NB4 (cell line): ENCODE measurements at regions not wholly inside any gene's neighbourhood (a gene's known extent, or its start where the extent isn't known, plus 50 kb on each side); places are given as distances from the start of the nearest gene placed in this dataset.
"Not testable (repeated sequence)": the region's sequence is repeated elsewhere in the genome, so short reads cannot be mapped to it uniquely, and the experiment has no call there.

Source experiments
- DNase-seq: peaks from one replicate; pipeline ENCODE4 v3.0.0; 2010; ENCODE audit warnings: low read depth
- H3K4me3 ChIP-seq: one replicate; pipeline ENCODE4 v1.5.1; 2011; ENCODE audit warnings: mild to moderate bottlenecking, low read depth, low read length, moderate library complexity
- MYC ChIP-seq: IDR thresholded peaks from 2 replicates; pipeline ENCODE4 v1.6.1; 2011; ENCODE audit warnings: low read depth, low read length
- POLR2A ChIP-seq: IDR thresholded peaks from 2 replicates; pipeline ENCODE4 v1.6.1; 2011; ENCODE audit warnings: mild to moderate bottlenecking; ENCODE audit not compliant: insufficient read length; ENCODE audit errors: extremely low read depth
- TF ChIP-seq, protein P1 (sequence below): IDR thresholded peaks from 2 replicates; pipeline ENCODE4 v1.6.1; 2011; ENCODE audit warnings: low read depth, low read length
- TF ChIP-seq, protein P2 (sequence below): IDR thresholded peaks from one replicate; pipeline ENCODE4 v1.5.1; 2012; ENCODE audit warnings: low read depth, low read length

- TF ChIP-seq POLR2A, result no peak
- TF ChIP-seq, protein P1, sequence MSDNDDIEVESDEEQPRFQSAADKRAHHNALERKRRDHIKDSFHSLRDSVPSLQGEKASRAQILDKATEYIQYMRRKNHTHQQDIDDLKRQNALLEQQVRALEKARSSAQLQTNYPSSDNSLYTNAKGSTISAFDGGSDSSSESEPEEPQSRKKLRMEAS, result no peak
- no peak for TF ChIP-seq MYC
- TF ChIP-seq, protein P2, sequence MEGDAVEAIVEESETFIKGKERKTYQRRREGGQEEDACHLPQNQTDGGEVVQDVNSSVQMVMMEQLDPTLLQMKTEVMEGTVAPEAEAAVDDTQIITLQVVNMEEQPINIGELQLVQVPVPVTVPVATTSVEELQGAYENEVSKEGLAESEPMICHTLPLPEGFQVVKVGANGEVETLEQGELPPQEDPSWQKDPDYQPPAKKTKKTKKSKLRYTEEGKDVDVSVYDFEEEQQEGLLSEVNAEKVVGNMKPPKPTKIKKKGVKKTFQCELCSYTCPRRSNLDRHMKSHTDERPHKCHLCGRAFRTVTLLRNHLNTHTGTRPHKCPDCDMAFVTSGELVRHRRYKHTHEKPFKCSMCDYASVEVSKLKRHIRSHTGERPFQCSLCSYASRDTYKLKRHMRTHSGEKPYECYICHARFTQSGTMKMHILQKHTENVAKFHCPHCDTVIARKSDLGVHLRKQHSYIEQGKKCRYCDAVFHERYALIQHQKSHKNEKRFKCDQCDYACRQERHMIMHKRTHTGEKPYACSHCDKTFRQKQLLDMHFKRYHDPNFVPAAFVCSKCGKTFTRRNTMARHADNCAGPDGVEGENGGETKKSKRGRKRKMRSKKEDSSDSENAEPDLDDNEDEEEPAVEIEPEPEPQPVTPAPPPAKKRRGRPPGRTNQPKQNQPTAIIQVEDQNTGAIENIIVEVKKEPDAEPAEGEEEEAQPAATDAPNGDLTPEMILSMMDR, result no peak
- no peak for DNase-seq
- no peak overlapping the region for H3K4me3 ChIP-seq
Measured at GRCh38 chr4:173735585-173735984, 205.6 kb upstream of the HAND2 start.

GRCh38 chr4:173735049-173735448 lies 205.0 kb upstream of the HAND2 start:
- TF ChIP-seq MYC (no peak), POLR2A (no peak)
- TF ChIP-seq, protein P1, result no peak
- TF ChIP-seq, protein P2, result no peak
- DNase-seq, result no peak
- H3K4me3 ChIP-seq, result no peak overlapping the region

- TF ChIP-seq, protein P2, result no peak
- TF ChIP-seq, protein P1, result no peak
- TF ChIP-seq POLR2A, result no peak
- TF ChIP-seq MYC, result no peak
- DNase-seq, result no peak
Measured at GRCh38 chr4:173731257-173731656, 201.2 kb upstream of the HAND2 start.

GRCh38 chr4:173722075-173722474 lies 192.0 kb upstream of the HAND2 start:
- TF ChIP-seq POLR2A (no peak), MYC (no peak)
- TF ChIP-seq, protein P2, result no peak
- TF ChIP-seq, protein P1, result no peak
- H3K4me3 ChIP-seq, result no peak overlapping the region
- DNase-seq, result no peak

More at GRCh38 chr4:173731257-173731656, 201.2 kb upstream of the HAND2 start:
- H3K4me3 ChIP-seq, result no peak overlapping the region

- not testable (repeated sequence) for DNase-seq, H3K4me3 ChIP-seq
Measured at GRCh38 chr4:173718504-173718903, 188.5 kb upstream of the HAND2 start.

DNA sequence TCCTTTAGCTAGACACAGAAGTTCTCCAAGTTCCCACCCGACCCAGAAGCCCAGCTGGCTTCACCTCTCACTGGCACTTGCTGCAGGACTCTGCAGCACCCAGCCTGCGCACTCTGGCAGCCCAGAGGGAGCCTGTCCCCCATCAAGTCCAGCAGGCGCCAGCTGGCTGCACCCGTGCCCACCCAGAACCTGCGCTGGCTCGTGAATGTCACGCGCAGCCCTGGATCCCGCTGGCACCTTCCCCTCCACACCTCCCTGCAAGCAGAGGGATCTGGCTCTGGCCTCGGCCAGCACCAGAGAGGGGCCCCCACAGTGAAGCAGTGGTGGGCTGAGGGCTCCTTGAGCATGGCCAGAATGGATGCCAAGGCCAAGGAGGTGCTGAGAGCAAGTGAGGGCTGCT lies 187.6 kb upstream of the HAND2 start:
- TF ChIP-seq, protein P2, result no peak
- TF ChIP-seq POLR2A (no peak), MYC (no peak)
- TF ChIP-seq, protein P1, result no peak
- DNase-seq, result no peak
- no peak overlapping the region for H3K4me3 ChIP-seq
